MCF 10A (cell line): ENCODE measurements at regions not wholly inside any gene's neighbourhood (a gene's known extent, or its start where the extent isn't known, plus 50 kb on each side); places are given as distances from the start of the nearest gene placed in this dataset.

Experiments
- BruUV-seq: library from RNA; stranded (reverse); fragments of 400-500 nt; replicated peaks from 2 replicates; lab custom pipeline; 2021; lab: Mats Ljungman, UMichigan
- CTCF ChIA-PET: fragments of 300-600 bp; sonication (Branson Sonifier 250); formaldehyde crosslinking; extraction: SDS; loops from one replicate; lab custom pipeline; 2021; ENCODE audit warnings: antibody characterized with exemption, inconsistent platforms; lab: Yijun Ruan, JAX
- POLR2A ChIA-PET: fragments of 300-600, 350-650 bp; sonication (Branson Sonifier 250); formaldehyde crosslinking; extraction: SDS; loops from one replicate; lab custom pipeline; 2020; ENCODE audit warnings: antibody characterized with exemption, inconsistent platforms; lab: Yijun Ruan, JAX
- DNase-seq: peaks from one replicate; pipeline ENCODE4 v3.0.0-alpha.2; 2018; ENCODE audit not compliant: unreplicated experiment
- H3K27ac Mint-ChIP-seq: one replicate; pipeline ENCODE4 v1.8.0; 2022; ENCODE audit warnings: mild to moderate bottlenecking, low read depth, mixed read lengths; ENCODE audit not compliant: unreplicated experiment
- H3K27me3 Mint-ChIP-seq: one replicate; pipeline ENCODE4 v1.8.0; 2022; ENCODE audit warnings: mixed read lengths; ENCODE audit not compliant: insufficient read depth, unreplicated experiment
- H3K36me3 Mint-ChIP-seq: one replicate; pipeline ENCODE4 v1.8.0; 2022; ENCODE audit warnings: mild to moderate bottlenecking, moderate library complexity, mixed read lengths; ENCODE audit not compliant: insufficient read depth, unreplicated experiment
- H3K4me1 Mint-ChIP-seq: one replicate; pipeline ENCODE4 v1.8.0; 2022; ENCODE audit warnings: mixed read lengths; ENCODE audit not compliant: insufficient read depth, unreplicated experiment
- H3K4me3 Mint-ChIP-seq: one replicate; pipeline ENCODE4 v1.8.0; 2022; ENCODE audit warnings: mild to moderate bottlenecking, moderate library complexity, mixed read lengths; ENCODE audit not compliant: unreplicated experiment
- H3K9me3 Mint-ChIP-seq: one replicate; pipeline ENCODE4 v1.8.0; 2022; ENCODE audit warnings: mixed read lengths; ENCODE audit not compliant: unreplicated experiment
- intact Hi-C: fragments of 100-400 bp; cut with micrococcal nuclease; formaldehyde crosslinking; loops from 2 replicates; pipeline ENCODE4 v1.14.1; 2022
- TF ChIP-seq, protein P1 (sequence below): fragments of 200-600 bp; IDR thresholded peaks from one replicate; pipeline ENCODE4 v1.8.0; 2022; ENCODE audit warnings: antibody characterized with exemption, mild to moderate bottlenecking; ENCODE audit not compliant: unreplicated experiment

DNA sequence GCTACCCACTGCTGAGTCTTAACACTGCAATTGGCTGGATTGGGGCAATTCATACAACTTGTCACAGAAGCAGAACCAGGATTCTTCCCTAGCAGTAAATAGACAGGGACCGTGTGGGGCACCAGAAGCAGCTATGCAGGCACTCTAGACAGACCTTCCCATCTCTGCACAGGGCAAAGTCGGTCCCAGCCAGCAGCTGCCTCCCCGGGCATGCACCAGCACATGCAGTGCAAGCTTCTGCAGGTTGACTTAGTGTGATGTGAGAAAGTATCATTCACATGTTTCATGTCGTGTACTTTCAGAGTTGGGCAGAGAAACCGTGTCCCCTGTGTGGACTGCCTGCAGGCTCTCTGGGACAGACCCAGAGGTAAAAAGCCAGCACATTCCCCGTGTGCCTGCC is 98.0 kb upstream of the FOXA2 start:
- Mint-ChIP-seq H3K4me3 (no peak overlapping the region), H3K9me3 (no peaks in the 10 kb centered on the region), H3K4me1 (peaks cover 24% of the 10 kb centered on the region), H3K36me3 (no peaks in the 10 kb centered on the region), H3K27ac (no peak overlapping the region), H3K27me3 (no peaks in the 10 kb centered on the region)
- intact Hi-C loops, result loop anchor here (10.0 kb wide), 1 partner anchor 968 kb away; no protein-coding TSS in a partner anchor
- ChIA-PET POLR2A (interaction anchor here (0.8 to 1.2 kb wide), 2 partner anchors 280 to 343 kb away, joined by 4 read pairs; no protein-coding TSS in a partner anchor), CTCF (interaction anchor here (0.6 to 24.5 kb wide), 13 partner anchors 9 to 368 kb away, joined by 3 to 549 read pairs (median 25); no protein-coding TSS in a partner anchor)
- DNase-seq, result no peak
- no TSS peak for BruUV-seq
- TF ChIP-seq, protein P1, sequence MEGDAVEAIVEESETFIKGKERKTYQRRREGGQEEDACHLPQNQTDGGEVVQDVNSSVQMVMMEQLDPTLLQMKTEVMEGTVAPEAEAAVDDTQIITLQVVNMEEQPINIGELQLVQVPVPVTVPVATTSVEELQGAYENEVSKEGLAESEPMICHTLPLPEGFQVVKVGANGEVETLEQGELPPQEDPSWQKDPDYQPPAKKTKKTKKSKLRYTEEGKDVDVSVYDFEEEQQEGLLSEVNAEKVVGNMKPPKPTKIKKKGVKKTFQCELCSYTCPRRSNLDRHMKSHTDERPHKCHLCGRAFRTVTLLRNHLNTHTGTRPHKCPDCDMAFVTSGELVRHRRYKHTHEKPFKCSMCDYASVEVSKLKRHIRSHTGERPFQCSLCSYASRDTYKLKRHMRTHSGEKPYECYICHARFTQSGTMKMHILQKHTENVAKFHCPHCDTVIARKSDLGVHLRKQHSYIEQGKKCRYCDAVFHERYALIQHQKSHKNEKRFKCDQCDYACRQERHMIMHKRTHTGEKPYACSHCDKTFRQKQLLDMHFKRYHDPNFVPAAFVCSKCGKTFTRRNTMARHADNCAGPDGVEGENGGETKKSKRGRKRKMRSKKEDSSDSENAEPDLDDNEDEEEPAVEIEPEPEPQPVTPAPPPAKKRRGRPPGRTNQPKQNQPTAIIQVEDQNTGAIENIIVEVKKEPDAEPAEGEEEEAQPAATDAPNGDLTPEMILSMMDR, result no peak

DNA sequence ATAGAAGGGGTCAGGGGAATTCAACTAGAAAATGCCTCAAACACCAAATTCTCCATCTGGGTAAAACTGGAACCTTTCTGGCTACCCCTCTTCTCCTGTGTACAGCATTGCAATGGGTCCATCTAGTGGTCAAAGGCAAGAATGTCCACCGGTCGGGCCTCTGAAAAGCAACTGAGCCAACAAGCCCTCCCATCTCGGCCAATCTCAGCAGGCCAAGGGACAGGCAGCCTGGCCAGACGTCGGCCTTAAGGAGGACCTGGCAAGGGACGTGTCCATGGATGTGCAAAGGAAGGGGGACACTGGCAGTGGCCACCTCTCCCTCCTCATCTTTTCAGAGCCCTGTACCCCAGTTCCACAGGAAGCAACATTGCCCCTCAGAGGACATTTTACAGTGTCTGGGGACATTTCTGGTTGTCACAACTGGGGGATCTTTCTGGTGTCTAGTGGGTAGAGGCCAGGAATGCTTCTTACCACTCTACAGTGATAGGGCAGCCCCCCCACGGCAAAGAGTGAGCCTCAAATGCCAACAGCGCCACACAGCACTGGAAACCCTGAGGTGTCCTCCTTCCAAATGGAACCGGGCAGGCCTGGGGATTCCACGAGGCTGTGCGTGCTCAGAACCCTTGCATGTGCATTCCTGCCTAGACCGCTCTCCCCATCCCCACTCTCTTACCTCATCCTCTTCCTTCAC is 99.8 kb upstream of the FOXA2 start:
- Mint-ChIP-seq H3K4me1 (peaks cover 29% of the 10 kb centered on the region), H3K27me3 (no peaks in the 10 kb centered on the region), H3K9me3 (no peaks in the 10 kb centered on the region), H3K4me3 (no peak overlapping the region), H3K36me3 (no peaks in the 10 kb centered on the region), H3K27ac (no peak overlapping the region)
- peak; percentile 82 for DNase-seq
- ChIA-PET POLR2A (interaction anchor here (1.0 to 3.3 kb wide), 7 partner anchors 344 to 676 kb away, joined by 3 to 31 read pairs (median 5); no protein-coding TSS in a partner anchor), CTCF (interaction anchor here (0.6 to 24.5 kb wide), 83 partner anchors 8 to 1243 kb away, joined by 3 to 549 read pairs (median 4); partner anchors contain the start of gene NXT1)
- intact Hi-C loops, result loop anchor here (1.0 to 10.0 kb wide), 6 partner anchors 97 to 969 kb away; no protein-coding TSS in a partner anchor
- TF ChIP-seq, protein P1, result peak; percentile 87
- BruUV-seq, result no TSS peak

DNA sequence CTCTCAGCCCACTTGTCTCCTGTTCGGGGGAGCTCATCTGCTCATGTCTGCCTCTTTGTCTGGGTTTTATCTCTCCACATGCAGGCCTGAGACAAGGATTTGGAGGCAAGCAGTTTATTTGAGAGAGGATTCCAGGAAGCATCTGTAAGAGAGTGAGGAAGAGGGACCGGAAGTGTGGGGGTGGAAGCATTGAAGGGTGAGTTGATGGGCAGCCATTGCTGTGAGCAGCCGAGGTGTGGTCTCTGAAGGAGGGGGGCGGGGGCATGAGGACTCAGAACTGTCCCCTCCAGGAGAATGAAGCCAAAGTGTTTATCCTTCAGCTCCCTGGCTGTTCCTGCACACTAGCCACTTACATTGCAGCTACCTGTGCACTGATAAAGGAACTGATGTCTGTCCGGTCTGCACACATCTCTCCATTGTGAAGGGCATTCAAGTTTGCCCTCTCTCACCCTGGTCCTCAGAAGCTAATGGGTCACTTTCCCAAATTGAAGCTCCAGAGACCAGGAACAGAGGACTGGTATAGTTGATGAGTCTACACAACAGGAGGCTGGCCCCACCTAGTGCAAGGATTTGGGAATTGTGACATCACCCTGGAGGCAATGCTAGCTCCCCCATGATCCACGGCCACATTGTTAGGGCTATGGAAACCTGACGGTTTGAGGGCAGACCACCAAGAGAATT is 100.5 kb upstream of the FOXA2 start:
- TF ChIP-seq, protein P1, result peak; percentile 28
- intact Hi-C loops, result loop anchor here (1.0 to 10.0 kb wide), 6 partner anchors 98 to 970 kb away; no protein-coding TSS in a partner anchor
- peaks cover 30% of the 10 kb centered on the region for H3K4me1 Mint-ChIP-seq
- H3K9me3 Mint-ChIP-seq, result no peaks in the 10 kb centered on the region
- peak; percentile 40 for DNase-seq
- no peaks in the 10 kb centered on the region for H3K36me3 Mint-ChIP-seq
- POLR2A ChIA-PET, result interaction anchor here (0.7 to 3.3 kb wide), 9 partner anchors 299 to 676 kb away, joined by 3 to 31 read pairs (median 3); partner anchors contain the start of gene NXT1
- H3K4me3 Mint-ChIP-seq, result no peak overlapping the region
- no peaks in the 10 kb centered on the region for H3K27me3 Mint-ChIP-seq
- BruUV-seq, result no TSS peak
- no peak overlapping the region for H3K27ac Mint-ChIP-seq
- CTCF ChIA-PET, result interaction anchor here (0.6 to 24.5 kb wide), 62 partner anchors 9 to 1242 kb away, joined by 3 to 549 read pairs (median 4); partner anchors contain the start of gene NXT1
